ENCODE measurements at regions not wholly inside any gene's neighbourhood (a gene's known extent, or its start where the extent isn't known, plus 50 kb on each side); places are given as distances from the start of the nearest gene placed in this dataset.

DNA sequence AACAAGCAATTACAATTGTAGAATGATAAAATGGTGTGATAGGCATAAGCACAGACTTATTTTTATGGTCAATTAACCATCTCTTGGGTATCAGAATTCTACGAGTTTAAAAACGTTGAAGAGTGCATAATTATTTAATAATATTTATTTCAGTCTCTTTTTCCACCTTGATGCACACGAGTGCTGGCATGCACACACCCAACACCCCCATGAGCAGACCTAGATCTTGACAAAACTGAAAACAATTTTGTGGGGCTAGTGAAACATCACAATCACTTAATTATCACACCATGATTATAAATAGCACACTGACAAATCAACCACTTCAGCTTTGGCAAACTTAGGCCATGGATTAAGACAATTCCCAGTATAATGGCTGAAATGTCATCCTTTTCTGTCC lies 61.0 kb upstream of the RFC3 start:
- TF ChIP-seq GATA2 (IDR thresholded peaks at IDR 0.05; ENCODE audit: low read depth, low read length) = no peak
- no peak for TF ChIP-seq GATA3 (IDR thresholded peaks at IDR 0.05; ENCODE audit: low read depth, low read length)
